GM18502 (cell line): ENCODE measurements at regions not wholly inside any gene's neighbourhood (a gene's known extent, or its start where the extent isn't known, plus 50 kb on each side); places are given as distances from the start of the nearest gene placed in this dataset.

Experiments used
- ATAC-seq: cut with Tn5 transposase; IDR thresholded peaks from one replicate; pipeline ENCODE4 v1.9.1; 2021; ENCODE audit warnings: mild to moderate bottlenecking; ENCODE audit not compliant: unreplicated experiment, poor library complexity

DNA sequence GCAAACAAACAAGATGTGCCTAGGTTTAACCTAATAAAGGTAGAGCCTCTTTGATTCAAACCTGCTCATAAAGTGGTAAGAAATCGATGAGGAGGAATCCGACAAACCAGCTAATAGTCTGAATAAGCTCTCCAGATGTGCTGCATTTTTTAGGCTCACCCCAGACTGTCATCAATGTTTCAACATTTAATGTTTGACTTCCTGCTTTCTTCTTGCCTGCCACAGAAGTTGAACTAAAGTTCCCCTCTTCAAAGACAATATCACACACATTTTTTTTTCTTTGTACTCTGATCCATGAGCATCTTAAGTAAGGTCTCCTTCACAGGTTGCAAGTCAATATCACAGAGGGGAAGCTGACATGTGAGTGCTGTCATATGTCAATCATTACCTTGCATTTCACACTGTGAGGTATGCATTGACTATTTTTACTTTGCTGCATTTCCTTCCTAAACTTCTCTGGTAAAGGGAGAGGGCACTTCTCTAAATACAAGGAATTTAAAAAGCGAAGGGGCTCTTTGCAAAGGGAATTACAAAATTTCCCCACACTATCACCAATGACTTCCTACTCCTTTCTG, 172.3 kb upstream of the MCTP2 start:
- ATAC-seq: no peak

DNA sequence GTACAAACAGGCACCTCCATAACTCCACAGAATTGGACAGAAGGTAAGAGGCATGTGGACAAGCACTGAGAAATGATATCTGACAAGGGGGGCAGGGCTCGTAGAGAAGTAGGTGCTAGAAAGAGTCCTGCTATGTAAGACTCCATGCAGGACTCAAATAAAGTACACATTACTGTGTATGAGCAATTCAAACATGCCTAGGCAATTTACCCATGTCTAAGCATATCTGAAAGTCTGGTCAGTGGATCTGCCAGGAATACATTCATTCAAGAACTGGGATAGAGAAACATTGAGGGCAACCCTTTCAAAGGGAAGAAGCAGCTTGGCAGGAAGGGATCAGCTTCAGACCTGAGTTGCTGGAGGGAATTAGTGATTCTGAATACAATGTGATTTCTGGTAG, 174.1 kb upstream of the MCTP2 start:
- no peak for ATAC-seq

DNA sequence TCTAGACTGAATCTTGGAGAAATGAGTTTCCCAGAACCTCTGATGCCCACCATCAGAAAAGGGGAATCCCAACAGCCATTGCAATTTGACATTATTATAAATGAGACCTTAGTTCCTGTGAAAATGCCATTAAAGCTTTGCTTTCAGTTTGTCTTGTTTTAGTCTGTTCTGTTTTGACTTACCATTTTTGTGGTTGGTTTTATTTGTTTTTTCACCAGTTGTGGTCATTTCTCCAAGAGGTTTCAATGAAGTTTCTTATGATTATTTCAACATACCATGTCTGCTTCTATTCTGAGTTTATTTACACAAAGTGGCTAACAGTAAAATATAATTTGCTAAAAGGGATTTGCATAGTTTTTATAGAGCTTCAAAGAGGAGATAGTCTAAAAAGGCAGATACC, 175.0 kb upstream of the MCTP2 start:
- ATAC-seq: no peak

DNA sequence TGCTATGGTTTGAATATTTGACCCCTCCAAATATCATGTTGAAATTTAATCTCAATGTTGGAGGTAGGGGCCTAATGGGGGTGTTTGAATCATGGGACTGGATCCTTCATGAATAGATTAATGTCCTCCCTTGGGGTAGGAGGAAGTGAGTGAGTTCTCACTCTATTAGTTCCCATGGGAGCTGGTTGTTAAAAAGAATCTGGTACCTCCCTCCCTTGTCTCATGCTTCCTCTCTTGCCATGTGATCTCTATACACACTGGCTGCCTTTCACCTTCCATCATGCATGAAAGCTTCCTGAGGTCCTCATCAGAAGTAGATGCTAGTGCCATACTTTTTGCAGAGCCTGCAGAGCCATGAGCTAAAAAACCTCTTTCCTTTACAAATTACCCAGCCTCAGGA, 177.7 kb upstream of the MCTP2 start:
- ATAC-seq: no peak

DNA sequence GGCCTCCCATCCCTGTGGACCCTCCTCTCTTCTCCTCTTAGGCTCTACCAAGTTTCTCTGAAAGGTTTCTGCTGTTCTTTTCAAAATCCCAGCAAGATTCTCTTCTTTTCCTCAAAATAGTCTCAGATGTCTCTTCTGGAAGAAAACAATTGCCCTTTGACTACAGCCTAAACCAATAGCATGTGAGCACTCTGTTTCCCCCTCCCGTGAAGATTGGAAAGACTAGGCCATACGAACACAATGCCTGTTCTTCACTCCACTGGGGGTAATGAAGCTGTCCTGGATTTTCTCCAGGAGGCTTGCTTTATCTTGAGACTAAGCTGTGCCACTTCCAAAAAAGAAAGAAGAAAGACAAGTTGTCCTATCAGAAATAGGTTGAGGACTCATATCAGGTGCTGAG, 178.7 kb upstream of the MCTP2 start:
- no peak for ATAC-seq

DNA sequence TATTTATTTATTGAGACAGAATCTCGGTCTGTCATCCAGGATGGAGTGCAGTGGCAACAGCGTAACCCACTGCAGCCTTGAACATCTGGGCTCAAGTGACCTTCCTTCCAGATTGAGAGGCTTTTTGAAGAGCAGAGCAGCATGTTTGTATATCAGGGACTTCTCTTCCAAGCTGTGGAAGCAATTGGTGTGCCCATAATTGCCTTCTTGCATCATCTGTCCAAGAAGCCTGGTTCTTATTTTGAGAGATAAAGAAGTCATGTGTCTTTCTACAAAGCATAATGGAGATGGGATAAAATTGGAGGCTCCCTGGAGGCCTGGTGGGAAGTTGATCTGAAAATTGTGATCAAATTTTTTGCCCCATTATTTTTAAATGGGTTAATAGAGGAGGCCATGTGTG, 183.8 kb upstream of the MCTP2 start:
- ATAC-seq: no peak

DNA sequence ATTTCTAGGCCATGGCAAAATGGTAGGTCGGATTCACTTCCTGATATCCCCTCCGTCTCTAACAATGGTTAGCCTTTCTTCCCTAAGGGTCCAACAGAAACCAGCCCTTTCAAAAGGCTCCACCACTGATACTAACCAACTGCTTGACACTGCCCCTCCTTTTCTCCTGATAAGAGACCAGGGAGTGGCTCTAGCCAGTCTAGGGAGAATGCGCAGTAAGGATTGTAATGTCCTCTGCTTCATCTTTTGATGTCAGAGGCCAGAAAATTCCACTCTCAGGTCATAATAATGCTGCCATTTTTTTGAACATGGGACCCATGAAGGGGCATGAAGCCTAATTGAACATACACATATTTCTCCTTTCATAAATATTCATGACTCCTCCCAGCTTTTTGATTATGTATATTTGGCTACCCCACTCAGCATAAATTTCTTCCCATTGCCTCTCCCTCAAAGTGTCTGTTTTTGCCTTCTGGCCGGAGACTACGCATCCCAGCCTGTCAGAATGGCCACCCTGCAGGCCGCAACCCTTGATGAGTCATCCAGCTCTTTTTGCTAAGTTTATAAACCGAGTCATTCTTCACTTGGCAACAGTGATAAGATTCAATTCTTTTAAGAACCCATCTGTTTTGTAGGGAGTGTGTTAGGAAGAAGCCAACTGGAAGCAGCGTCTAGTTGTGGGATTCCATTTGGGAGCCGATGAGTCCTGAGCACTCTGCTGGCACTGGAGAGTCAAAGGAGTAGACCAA, 189.0 kb upstream of the MCTP2 start:
- no peak for ATAC-seq

DNA sequence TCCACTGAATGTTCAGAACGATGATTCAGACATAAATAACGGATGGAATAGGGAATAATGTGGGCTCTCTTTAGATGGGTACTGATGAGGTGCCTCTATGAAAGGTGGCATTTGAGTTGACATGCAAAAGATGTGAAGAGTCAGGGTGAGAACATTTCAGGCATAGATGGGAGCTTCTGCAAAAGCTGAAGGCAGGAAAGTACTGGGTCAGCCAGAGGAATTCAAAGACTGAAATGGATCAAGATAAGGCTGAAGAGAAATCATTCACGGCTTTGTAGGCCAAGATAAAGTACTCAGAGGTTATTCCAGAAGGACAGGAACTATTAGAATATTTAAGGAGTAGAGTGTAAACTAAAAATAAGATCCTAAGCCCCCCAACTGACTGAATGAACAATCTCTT, 189.6 kb upstream of the MCTP2 start:
- no peak for ATAC-seq

DNA sequence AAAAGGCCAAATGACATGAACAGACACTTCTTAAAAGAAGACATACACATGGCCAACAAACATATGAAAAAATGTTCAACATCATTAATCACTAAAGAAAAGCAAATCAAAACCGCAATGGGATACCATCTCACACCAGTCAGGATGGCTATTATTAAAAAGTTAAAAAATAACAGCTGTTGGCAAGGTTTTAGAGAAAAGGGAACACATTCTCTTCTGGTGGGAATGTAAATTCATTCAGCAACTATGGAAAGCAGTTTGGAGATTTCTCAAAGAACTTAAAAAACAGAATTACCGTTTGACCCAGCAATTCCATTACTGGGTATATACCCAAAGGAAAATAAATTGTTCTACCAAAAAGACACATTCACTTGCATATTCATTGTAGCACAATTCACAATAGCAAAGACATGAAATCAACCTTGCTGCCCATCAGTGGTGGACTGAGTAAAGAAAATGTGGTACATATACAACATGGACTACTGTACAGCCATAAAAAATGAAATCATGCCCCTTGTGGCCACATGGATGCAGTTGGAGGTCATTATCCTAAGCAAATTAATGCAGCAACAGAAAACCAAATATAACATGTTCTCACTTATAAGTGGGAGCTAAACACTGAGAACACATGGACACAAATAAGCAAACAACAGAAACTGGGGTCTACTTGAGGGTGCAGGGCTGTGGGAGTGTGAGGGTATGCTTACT, 190.7 kb upstream of the MCTP2 start:
- no peak for ATAC-seq

DNA sequence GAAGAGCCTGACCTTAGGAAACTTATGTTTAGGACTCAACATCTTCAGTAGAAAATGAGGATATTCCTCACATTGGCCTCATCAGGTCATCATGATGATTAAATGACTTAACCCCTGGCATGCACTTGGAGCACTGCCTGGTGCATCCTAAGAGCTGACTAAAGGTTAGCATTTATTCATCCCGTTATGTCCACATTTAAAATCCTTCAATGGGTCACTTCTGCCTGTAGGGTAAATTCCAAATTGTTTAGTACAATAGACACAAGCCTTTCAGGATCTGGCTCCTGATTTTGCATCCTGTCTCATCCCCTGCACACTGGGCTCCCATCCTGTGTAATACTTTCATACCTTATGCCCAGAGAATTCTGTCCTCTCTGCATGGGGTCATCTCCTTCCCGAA, 195.2 kb upstream of the MCTP2 start:
- ATAC-seq: no peak

DNA sequence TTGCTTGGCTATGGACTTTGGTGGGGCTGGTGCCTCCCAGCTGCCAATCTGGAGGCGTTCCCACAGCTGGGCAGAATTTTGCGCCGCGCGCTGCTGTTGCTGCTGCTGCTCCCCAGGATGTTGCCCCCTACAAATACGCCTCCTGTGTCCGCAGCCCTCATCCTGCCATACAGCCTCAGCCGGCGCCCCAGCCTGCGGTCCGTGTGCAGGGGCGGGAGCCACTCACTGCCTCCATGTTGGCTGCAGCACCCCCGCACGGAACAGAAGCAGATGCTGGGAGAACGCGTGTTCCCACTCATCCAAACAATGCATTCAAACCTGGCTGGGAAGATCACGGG, 197.7 kb upstream of the MCTP2 start:
- no peak for ATAC-seq

DNA sequence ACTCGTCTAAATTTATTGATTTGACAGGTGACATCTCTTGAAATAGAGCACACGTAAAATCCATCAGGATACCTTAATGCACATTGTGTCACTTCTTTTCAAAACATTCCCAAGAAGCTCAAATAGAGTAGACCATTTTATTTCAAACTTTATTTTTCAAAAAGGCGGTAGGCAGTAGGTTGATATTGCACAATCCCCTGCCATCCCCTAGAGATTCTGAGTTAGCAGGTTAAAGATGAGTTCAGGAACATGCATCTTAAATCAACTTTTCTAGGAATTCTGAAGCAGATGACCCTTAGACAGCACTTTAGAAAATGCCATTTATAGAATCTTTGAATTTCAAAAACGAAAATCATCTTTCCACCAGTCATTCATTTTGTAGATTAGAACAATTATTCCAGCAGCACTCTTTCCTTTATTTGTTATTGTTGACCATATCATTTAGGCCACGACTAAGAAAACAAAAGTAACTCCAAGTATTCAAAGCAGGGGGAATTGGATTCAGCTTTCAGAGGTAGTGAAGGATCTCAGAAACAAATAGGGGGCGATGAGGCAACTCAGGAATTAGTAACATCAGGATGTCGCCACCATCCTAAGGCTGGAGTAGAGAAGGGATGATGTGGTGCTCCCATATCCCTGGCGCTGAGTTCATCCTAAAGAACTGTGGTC, 198.2 kb upstream of the MCTP2 start:
- no peak for ATAC-seq

DNA sequence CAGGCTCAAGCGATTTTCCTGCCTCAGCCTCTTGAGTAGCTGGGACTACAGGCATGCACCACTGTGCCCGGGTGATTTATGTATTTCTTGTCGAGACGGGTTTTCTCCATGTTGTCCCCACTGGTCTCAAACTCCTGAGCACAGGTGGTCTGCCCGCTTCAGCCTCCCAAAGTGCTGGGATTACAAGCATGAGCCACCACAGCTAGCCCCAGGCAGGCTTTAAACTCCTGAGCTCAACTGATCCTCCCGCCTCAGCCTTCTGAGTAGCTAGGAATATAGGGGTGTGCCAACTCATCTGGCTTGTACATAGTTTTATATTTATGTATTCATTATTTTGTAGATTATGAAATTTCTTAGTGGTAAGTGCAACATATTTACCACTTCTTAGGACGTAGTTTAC, 198.8 kb upstream of the MCTP2 start:
- no peak for ATAC-seq

DNA sequence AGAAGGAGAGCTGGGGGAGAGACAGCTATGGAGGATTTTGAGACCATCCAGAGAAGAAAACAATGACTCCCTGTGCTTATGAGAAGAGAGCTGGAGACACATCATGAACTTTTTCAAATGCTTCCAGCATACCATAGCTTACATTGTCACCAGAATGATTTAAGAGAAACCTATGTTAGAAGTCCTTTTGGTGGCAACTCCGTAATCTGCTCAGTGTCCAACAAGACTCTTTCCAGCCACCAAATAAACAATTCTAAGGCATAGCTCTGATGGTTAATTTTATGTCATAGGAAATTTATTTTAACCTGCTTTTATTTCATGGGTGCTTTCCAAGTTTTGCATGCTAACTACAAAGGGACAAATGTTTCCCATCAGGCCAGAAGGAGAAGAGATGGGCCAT, 200.3 kb upstream of the MCTP2 start:
- ATAC-seq: no peak

DNA sequence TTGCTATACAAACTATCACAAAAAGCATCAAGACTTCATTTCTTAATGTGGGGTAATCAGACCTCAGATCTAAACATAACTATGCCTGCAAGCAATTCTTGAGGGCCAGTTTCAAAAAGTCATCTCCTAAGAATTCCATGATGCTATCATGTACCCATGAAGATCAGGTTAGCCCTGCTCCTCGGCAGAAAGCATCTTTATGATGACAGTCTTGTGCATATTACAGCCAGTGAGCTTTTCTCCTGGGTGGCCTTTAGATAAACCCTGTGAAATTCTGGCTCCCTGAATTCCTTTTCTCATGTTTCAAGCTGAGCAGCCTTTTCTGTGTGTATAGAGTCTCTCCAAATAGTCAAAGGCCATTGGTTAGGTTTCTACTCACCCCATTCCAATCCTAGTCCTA, 201.9 kb upstream of the MCTP2 start:
- ATAC-seq: no peak

DNA sequence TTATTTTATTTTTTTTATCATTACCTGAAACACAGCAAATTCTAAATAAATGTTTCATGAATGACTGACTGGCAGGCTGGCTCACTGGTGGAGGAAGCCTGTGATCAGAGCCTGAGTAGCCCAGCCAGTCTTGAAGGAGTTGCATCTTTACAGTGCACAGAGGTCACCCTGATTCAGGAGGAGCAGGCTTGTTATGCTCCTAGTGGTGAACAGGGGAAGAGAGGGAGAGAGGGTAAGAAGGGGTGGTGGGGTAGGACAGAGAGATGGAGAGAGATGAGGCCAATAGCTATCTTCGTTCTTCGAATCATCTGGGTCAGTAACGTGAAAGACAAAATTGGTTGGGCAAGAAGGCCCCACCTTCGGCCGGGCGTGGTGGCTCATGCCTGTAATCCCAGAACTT, 202.6 kb upstream of the MCTP2 start:
- ATAC-seq: no peak

DNA sequence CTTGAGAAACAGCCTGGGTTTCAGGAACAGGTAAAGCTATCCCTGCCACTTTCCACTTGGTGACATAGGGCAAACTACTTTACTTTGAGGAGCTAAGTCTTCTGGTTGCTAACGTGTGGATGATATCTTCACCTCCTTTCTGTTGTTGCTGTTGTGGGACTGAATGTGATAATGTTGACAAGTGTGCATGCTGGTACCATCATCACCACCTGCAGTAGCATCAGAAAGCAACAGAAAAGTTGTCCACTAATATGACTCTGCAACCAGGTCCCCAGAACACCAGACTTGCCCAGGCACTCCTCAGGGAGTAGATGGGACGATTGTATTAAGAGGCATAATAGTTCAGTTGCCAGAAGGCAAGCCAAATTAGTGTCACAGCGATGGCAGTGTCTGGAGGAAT, 203.2 kb upstream of the MCTP2 start:
- no peak for ATAC-seq

DNA sequence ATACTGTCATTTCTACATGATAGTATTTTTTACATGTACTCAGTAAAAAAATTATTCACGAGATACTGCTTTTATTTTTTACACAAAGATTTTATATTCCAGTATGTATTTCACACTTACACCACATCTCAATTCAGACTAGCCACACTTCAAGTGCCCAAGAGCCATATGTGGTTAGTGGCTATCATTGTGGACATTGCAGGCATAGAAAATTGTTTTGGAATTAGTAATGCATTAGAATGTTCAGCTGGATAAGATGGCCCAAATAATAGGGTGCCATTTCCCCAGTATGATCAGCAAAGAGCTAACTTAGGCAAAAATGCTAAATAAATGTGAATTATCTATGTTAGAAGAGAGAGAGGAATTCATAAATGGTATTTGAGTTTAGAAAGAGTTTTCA, 203.8 kb upstream of the MCTP2 start:
- no peak for ATAC-seq

DNA sequence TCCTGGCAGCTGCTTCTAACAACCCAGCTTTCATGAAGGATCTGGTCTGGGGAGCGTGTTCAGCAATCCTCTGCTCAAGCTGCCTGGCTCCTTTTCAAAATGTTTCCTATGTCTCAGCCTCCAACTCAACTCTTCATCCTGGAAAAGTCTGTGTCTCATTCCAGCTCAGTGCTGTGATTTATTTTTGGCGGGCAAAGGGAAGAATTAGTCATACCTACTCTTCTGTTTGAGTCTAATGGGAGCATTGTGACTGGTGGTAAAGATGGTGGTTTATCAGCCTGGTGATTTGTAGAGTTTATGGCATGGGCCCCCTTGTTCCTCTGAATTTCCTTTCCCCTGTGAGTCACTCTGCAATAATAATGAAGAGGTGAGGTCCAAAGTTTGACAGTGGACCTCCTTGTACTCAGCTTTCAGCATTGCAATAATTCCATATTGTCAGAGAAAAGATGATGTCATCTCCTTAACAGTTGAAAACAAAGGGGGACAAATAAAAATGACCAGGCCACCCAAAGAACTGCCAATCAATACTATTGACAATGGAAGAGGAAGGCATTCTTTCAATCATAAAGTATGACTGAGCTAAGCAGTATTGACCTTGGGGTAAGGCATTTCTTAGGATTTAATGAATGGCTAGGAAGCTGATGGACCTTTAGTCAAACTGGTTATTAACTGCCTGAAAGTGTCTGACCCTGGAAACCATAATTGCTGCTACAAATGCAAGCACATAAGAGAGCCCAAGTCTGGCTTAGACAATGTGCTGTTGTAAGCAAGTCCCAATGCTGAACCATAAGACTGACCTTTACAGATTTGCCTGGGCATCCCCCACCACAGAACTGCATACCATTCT, 204.7 kb upstream of the MCTP2 start:
- no peak for ATAC-seq

DNA sequence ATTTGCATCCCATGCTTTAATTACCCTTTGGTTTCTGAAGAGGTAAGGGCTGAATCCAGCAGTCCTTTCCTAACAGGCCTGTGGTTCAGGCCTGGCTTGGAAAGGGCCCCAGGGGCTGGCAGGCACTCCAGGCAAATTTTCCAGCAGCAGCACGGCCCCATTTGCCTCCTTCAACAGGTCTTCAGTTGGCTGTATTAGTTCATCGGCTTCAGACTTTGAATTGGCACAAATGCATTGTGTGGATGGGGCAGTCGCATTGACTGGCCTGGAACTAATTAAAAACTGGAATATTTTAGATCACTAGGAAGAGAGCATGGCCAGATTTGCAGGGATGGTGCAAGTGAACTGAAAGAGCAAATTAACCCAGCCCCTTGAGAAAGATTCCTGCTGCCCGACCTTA, 207.8 kb upstream of the MCTP2 start:
- ATAC-seq: no peak
